ENCODE measurements at regions not wholly inside any gene's neighbourhood (a gene's known extent, or its start where the extent isn't known, plus 50 kb on each side); places are given as distances from the start of the nearest gene placed in this dataset.

DNA sequence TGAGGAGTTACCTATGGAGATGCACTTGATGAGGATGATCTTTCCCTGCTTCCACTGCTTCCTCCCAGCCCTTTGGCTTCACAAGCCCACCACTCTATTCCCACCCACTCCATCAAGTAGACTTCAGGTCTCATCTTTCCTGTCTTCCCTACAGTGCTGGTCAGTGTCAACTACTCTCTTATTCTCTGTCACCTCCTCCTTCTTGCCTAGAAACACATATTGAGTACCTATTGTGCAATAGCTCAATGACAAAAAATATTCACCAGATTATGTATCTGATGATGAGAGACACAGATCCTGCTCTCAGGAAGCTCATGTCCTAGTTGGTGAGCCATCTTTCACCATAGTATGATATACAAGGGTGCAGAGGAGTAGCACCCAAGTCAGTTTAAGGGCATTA, 82.2 kb upstream of the NFASC start:
- TF ChIP-seq, protein P1, sequence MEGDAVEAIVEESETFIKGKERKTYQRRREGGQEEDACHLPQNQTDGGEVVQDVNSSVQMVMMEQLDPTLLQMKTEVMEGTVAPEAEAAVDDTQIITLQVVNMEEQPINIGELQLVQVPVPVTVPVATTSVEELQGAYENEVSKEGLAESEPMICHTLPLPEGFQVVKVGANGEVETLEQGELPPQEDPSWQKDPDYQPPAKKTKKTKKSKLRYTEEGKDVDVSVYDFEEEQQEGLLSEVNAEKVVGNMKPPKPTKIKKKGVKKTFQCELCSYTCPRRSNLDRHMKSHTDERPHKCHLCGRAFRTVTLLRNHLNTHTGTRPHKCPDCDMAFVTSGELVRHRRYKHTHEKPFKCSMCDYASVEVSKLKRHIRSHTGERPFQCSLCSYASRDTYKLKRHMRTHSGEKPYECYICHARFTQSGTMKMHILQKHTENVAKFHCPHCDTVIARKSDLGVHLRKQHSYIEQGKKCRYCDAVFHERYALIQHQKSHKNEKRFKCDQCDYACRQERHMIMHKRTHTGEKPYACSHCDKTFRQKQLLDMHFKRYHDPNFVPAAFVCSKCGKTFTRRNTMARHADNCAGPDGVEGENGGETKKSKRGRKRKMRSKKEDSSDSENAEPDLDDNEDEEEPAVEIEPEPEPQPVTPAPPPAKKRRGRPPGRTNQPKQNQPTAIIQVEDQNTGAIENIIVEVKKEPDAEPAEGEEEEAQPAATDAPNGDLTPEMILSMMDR (conservative IDR thresholded peaks at IDR 0.05): no peak
- Histone ChIP-seq H3K9me3 (ENCODE audit: control insufficient read depth, low read depth, low read length) (no peaks in the 10 kb centered on the region), H3K79me2 (ENCODE audit: insufficient read depth, low read length) (no peaks in the 10 kb centered on the region), H3K23ac (ENCODE audit: insufficient read length, low read depth, low read length) (no peak overlapping the region), H3K27ac (ENCODE audit: insufficient read length, low read depth, low read length) (no peak overlapping the region), H2BK20ac (ENCODE audit: low read depth, low read length, poor library complexity, severe bottlenecking) (no peak overlapping the region), H2BK15ac (ENCODE audit: low read depth, low read length) (no peak overlapping the region), H3K14ac (ENCODE audit: insufficient read depth, low read length) (no peak overlapping the region), H2BK120ac (ENCODE audit: low read depth, low read length, poor library complexity, severe bottlenecking) (no peak overlapping the region), H4K8ac (replicated peaks; ENCODE audit: insufficient read length, low read depth, low read length) (no peak overlapping the region), H3K23me2 (ENCODE audit: insufficient read length, low read depth, low read length, poor library complexity, severe bottlenecking) (no peaks in the 10 kb centered on the region), H3K4me2 (ENCODE audit: insufficient read depth, insufficient read length, low read length) (no peak overlapping the region), H3K4me1 (ENCODE audit: insufficient read depth, low read length) (no peaks in the 10 kb centered on the region; the same call in 1 of the 2 replicates), H3K18ac (ENCODE audit: insufficient read length, low read depth, low read length) (no peak overlapping the region), H2BK5ac (ENCODE audit: insufficient read length, low read length) (no peak overlapping the region), H3K56ac (ENCODE audit: insufficient read length, low read depth, low read length) (no peak overlapping the region), H2AFZ (ENCODE audit: low read length) (no peak overlapping the region), H2BK12ac (ENCODE audit: insufficient read length, low read depth, low read length) (no peak overlapping the region), H3K9ac (ENCODE audit: extremely low read depth, insufficient read length, low read length) (no peak overlapping the region), H3T11ph (ENCODE audit: low read length) (no peak overlapping the region), H4K5ac (ENCODE audit: insufficient read length, low read depth, low read length) (no peak overlapping the region), H3K79me1 (ENCODE audit: insufficient read depth, low read depth, low read length, poor library complexity, severe bottlenecking) (no peaks in the 10 kb centered on the region), H4K91ac (ENCODE audit: insufficient read length, low read depth, low read length) (no peak overlapping the region), H2AK5ac (ENCODE audit: insufficient read length, low read length) (no peak overlapping the region), H3K4ac (ENCODE audit: low read depth, low read length) (no peak overlapping the region), H4K20me1 (ENCODE audit: control insufficient read depth, insufficient read depth, insufficient read length) (no peaks in the 10 kb centered on the region), H3K27me3 (ENCODE audit: insufficient read depth, low read length) (no peaks in the 10 kb centered on the region)
- Mint-ChIP-seq H3K4me1 (peaks cover 14% of the 10 kb centered on the region in 2 experiments), H3K4me3 (no peak overlapping the region), H3K9me3 (peaks cover 0 to 4% of the 10 kb centered on the region in 2 experiments; a peak in 3 of 5 replicates), H3K36me3 (ENCODE audit: insufficient read depth in 1 of 3, low read depth in 3 of 3) (no peaks in the 10 kb centered on the region), H3K27ac (no peak overlapping the region), H3K27me3 (ENCODE audit: low read depth) (peaks cover 10% of the 10 kb centered on the region)
- no peak for DNase-seq
